ENCODE measurements at regions not wholly inside any gene's neighbourhood (a gene's known extent, or its start where the extent isn't known, plus 50 kb on each side); places are given as distances from the start of the nearest gene placed in this dataset.

DNA sequence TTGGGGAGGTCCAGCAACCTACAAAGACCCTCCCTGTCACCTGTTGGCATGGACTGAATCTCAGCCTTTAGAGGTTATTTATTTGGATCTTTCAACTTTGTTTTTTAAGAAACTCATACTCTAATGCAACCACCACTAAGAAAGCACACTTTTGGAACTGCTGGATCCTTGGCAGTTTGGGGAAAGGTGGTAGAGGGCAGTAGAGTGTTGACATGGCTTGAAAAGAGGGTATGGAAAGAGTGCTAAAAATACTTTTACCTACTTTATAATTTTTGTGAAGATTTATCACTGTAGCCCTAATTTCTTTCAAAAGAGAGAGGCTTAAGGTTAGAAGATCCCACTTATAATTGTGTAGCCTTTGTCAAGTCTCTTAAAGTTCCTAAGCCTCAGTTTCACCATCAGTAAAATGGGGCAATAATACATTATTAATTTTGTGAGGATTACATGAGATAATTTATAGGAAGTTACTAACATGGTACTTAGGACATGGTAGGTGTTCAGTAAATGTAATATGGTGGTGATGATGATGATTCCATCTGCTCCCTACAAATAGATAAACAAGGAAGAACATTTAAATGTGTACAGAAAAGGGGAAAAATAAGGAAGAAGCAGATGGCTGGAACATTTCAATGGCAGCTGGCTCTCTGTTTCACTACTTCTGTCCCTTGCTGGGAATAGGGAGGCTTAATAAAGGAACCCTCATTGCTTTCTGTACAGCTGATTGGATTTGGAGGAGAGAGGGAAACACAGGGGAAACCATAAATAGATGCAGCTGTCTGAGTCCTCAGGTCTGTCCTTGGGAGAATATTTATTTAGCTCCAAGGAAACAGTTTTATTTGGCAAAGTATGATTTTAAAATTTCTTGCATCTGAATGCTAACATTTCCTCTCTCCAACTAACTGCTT is 208.4 kb upstream of the ADAMTS9 start:
- FAIRE-seq (no peak), DNase-seq (ENCODE audit: low read depth) (no peak)
- Histone ChIP-seq H3K9me3 (ENCODE audit: insufficient read depth, low read depth, low read length) (no peaks in the 10 kb centered on the region), H3K4me2 (ENCODE audit: low read length) (no peak overlapping the region), H3K4me1 (ENCODE audit: insufficient read depth, low read length) (no peaks in the 10 kb centered on the region), H3K4me3 (ENCODE audit: insufficient read depth, low read depth, low read length) (no peak overlapping the region), H3K27ac (ENCODE audit: low read depth, low read length) (no peak overlapping the region), H4K20me1 (ENCODE audit: insufficient read depth, low read length) (no peaks in the 10 kb centered on the region), H3K36me3 (ENCODE audit: insufficient read depth, low read length) (no peaks in the 10 kb centered on the region), H3K79me2 (ENCODE audit: insufficient read depth, low read length) (no peaks in the 10 kb centered on the region), H2AFZ (ENCODE audit: low read depth, low read length) (no peak overlapping the region), H3K9ac (ENCODE audit: low read length) (no peak overlapping the region), H3K27me3 (ENCODE audit: insufficient read depth, low read length) (no peaks in the 10 kb centered on the region)
- no peak for TF ChIP-seq CTCF (IDR thresholded peaks at IDR 0.05; ENCODE audit: insufficient read depth, low read depth, low read length)
- TF ChIP-seq EZH2 (IDR thresholded peaks at IDR 0.05; ENCODE audit: insufficient read depth, low read length) = no peak
- no peak overlapping the region for H3K27ac Mint-ChIP-seq (ENCODE audit: unreplicated experiment)
- no peaks in the 10 kb centered on the region for H3K27me3 Mint-ChIP-seq (ENCODE audit: low read depth, unreplicated experiment)
- H3K4me3 Mint-ChIP-seq (ENCODE audit: unreplicated experiment) = no peak overlapping the region
- no peaks in the 10 kb centered on the region for H3K36me3 Mint-ChIP-seq (ENCODE audit: low read depth, unreplicated experiment)
- H3K4me1 Mint-ChIP-seq (ENCODE audit: low read depth, unreplicated experiment) = peaks cover 4% of the 10 kb centered on the region
- H3K9me3 Mint-ChIP-seq (ENCODE audit: unreplicated experiment) = peaks cover 2% of the 10 kb centered on the region

DNA sequence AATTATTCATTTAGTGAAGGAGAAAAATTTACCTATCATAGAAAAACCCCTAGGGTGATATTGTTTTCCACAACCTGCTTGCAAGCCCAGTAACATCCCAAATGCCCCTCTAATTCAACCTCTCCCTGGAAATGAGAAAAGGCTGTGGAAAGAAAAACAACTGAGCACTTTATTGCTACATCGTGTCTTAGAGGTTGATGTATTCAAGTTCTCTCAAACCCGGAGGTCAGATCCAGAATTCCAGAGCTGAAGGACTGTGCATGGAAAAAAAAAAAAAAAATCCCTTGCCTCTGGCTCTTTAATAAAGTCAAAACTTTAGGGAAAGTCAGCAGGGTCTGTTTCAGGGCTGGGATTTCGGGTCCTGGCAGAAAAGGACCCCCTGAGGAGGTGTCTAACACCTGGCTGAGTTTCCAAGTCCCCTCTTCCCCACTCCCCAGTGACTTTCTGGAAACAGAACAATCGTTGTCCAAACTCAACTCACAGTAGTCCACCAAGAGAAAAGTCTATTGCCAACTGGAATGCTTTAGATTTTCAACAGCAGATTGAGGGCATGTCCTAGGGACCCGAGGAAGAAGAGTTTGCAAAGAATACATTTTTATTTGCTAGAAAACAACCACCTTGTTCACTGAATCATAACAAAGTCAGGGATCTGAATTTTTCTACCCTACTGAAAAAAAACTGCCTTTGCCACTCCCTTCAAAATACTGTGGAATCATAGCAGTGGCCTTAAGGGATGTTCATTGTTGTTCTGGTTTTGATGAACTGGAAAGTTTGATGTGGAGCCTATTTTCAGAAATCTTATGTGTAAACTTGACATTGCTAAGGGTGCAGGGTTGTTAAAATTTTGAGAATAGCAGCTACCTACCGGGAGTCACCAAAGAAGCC is 207.5 kb upstream of the ADAMTS9 start:
- Mint-ChIP-seq H3K4me3 (ENCODE audit: unreplicated experiment) (no peak overlapping the region), H3K36me3 (ENCODE audit: low read depth, unreplicated experiment) (no peaks in the 10 kb centered on the region), H3K27me3 (ENCODE audit: low read depth, unreplicated experiment) (no peaks in the 10 kb centered on the region), H3K27ac (ENCODE audit: unreplicated experiment) (no peak overlapping the region), H3K4me1 (ENCODE audit: low read depth, unreplicated experiment) (no peaks in the 10 kb centered on the region), H3K9me3 (ENCODE audit: unreplicated experiment) (peaks cover 2% of the 10 kb centered on the region)
- TF ChIP-seq CTCF (IDR thresholded peaks at IDR 0.05; ENCODE audit: insufficient read depth, low read depth, low read length) = no peak
- no peak for TF ChIP-seq EZH2 (IDR thresholded peaks at IDR 0.05; ENCODE audit: insufficient read depth, low read length)
- FAIRE-seq (no peak), DNase-seq (ENCODE audit: low read depth) (no peak)
- Histone ChIP-seq H3K9ac (ENCODE audit: low read length) (no peak overlapping the region), H2AFZ (ENCODE audit: low read depth, low read length) (no peak overlapping the region), H3K27ac (ENCODE audit: low read depth, low read length) (no peak overlapping the region), H3K27me3 (ENCODE audit: insufficient read depth, low read length) (no peaks in the 10 kb centered on the region), H3K9me3 (ENCODE audit: insufficient read depth, low read depth, low read length) (no peaks in the 10 kb centered on the region), H3K4me3 (ENCODE audit: insufficient read depth, low read depth, low read length) (no peak overlapping the region), H3K4me1 (ENCODE audit: insufficient read depth, low read length) (no peaks in the 10 kb centered on the region), H3K4me2 (ENCODE audit: low read length) (no peak overlapping the region), H4K20me1 (ENCODE audit: insufficient read depth, low read length) (no peaks in the 10 kb centered on the region), H3K79me2 (ENCODE audit: insufficient read depth, low read length) (no peaks in the 10 kb centered on the region), H3K36me3 (ENCODE audit: insufficient read depth, low read length) (no peaks in the 10 kb centered on the region)
